GM12878 (cell line): ENCODE measurements at regions not wholly inside any gene's neighbourhood (a gene's known extent, or its start where the extent isn't known, plus 50 kb on each side); places are given as distances from the start of the nearest gene placed in this dataset.

Source experiments
- ATF7 ChIP-seq: fragments of 450-650 bp; IDR thresholded peaks from 2 replicates; pipeline ENCODE4 v1.6.1; 2016; ENCODE audit warnings: low read depth, mild to moderate bottlenecking
- BHLHE40 ChIP-seq, 2 experiments: fragments of 450-650 bp in 1 of 2; IDR thresholded peaks; 2 replicates each; pipeline ENCODE4 v1.6.1; 2011 to 2017; ENCODE audit warnings: low read depth in 2 of 2, borderline replicate concordance in 1 of 2, improper control_type of control experiment in 1 of 2, low read length in 1 of 2, mild to moderate bottlenecking in 1 of 2
- CHD1 ChIP-seq: IDR thresholded peaks from 2 replicates; pipeline ENCODE4 v1.6.1; 2012; ENCODE audit warnings: low read depth, low read length, improper control_type of control experiment
- FOXK2 ChIP-seq: fragments of 450-650 bp; IDR thresholded peaks from 2 replicates; pipeline ENCODE4 v1.6.1; 2017; ENCODE audit warnings: mild to moderate bottlenecking, moderate library complexity
- HCFC1 ChIP-seq: fragments of 150-350 bp; IDR thresholded peaks from 2 replicates; pipeline ENCODE4 v1.6.1; 2014; ENCODE audit warnings: low read length
- HDGF ChIP-seq: fragments of 450-650 bp; IDR thresholded peaks from 2 replicates; pipeline ENCODE4 v1.6.1; 2016; ENCODE audit warnings: antibody characterized with exemption
- NFYA ChIP-seq: IDR thresholded peaks from 2 replicates; pipeline ENCODE4 v1.6.1; 2011; ENCODE audit warnings: low read depth, mild to moderate bottlenecking, low read length, improper control_type of control experiment, borderline replicate concordance
- RCOR1 ChIP-seq: conservative IDR thresholded peaks from 2 replicates; pipeline ENCODE4 v1.6.1; 2012; ENCODE audit warnings: low read depth, low read length, improper control_type of control experiment
- STAT3 ChIP-seq: IDR thresholded peaks from 2 replicates; pipeline ENCODE4 v1.6.1; 2011; ENCODE audit warnings: low read depth, low read length, improper control_type of control experiment
- ZBED1 ChIP-seq: IDR thresholded peaks from 2 replicates; pipeline ENCODE4 v1.6.1; 2016; ENCODE audit warnings: borderline replicate concordance
- ZNF274 ChIP-seq: IDR thresholded peaks from one replicate; pipeline ENCODE4 v1.8.0; 2011; ENCODE audit not compliant: insufficient read length, insufficient read depth
- TF ChIP-seq, protein P1 (sequence below): IDR thresholded peaks from 2 replicates; pipeline ENCODE4 v1.6.1; 2012; ENCODE audit warnings: improper control_type of control experiment, low read depth, low read length; ENCODE audit not compliant: insufficient replicate concordance
- TF ChIP-seq, protein P2 (sequence below): fragments of 450-650 bp; formaldehyde crosslinking; IDR thresholded peaks from 2 replicates; pipeline ENCODE4 v1.4.0; 2020; ENCODE audit warnings: mild to moderate bottlenecking, moderate library complexity
- TF ChIP-seq, protein P3 (sequence below): IDR thresholded peaks from 2 replicates; pipeline ENCODE4 v1.6.1; 2012; ENCODE audit warnings: low read depth, low read length, improper control_type of control experiment
- TF ChIP-seq, protein P4 (sequence below): IDR thresholded peaks from 2 replicates; pipeline ENCODE4 v1.6.1; 2011; ENCODE audit warnings: borderline replicate concordance, low read depth, mild to moderate bottlenecking, moderate library complexity, mixed read lengths, low read length; ENCODE audit not compliant: insufficient read depth; ENCODE audit errors: extremely low read length
- TF ChIP-seq, protein P5 (sequence below), 3 experiments: IDR thresholded peaks in 2 of 3; conservative IDR thresholded peaks in 1 of 3; 2 replicates each; pipeline ENCODE4 v1.5.1; 2011; ENCODE audit warnings: low read depth in 3 of 3, low read length in 3 of 3, mild to moderate bottlenecking in 3 of 3, control low read depth in 2 of 3, moderate library complexity in 2 of 3, inconsistent platforms in 1 of 3, mixed read lengths in 1 of 3; ENCODE audit not compliant: control insufficient read depth in 2 of 3, insufficient read depth in 1 of 3; ENCODE audit errors: extremely low read depth in 1 of 3

DNA sequence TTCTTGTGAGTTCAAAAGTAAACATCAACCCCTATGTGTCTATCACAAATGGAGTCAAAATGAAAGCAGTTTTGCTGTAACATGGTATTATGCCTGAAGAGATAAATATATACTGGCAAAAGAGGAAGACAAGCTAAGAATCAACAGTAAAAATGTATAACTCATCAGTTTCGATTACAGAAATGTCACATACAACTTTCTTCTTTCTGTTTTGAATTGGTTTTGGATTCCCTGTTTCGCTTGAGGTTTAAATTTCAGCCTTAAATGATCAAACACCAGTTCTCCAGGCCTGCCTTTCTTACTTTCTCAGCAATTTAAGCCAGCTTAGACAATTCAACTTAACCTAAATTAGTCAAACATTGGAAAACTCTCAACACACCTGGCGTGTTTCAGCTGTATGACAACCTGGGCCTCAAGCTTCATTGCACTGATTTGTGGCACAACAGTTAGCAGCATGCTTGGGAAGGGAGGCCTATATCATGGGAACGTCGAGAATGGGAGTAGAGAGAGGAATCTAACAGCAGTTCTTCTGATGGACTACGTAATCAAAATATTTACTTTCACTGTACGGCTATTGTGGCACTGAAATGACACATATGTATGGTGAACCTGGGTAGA, 51.9 kb upstream of the MARCKS start (continued):
- TF ChIP-seq, protein P1, sequence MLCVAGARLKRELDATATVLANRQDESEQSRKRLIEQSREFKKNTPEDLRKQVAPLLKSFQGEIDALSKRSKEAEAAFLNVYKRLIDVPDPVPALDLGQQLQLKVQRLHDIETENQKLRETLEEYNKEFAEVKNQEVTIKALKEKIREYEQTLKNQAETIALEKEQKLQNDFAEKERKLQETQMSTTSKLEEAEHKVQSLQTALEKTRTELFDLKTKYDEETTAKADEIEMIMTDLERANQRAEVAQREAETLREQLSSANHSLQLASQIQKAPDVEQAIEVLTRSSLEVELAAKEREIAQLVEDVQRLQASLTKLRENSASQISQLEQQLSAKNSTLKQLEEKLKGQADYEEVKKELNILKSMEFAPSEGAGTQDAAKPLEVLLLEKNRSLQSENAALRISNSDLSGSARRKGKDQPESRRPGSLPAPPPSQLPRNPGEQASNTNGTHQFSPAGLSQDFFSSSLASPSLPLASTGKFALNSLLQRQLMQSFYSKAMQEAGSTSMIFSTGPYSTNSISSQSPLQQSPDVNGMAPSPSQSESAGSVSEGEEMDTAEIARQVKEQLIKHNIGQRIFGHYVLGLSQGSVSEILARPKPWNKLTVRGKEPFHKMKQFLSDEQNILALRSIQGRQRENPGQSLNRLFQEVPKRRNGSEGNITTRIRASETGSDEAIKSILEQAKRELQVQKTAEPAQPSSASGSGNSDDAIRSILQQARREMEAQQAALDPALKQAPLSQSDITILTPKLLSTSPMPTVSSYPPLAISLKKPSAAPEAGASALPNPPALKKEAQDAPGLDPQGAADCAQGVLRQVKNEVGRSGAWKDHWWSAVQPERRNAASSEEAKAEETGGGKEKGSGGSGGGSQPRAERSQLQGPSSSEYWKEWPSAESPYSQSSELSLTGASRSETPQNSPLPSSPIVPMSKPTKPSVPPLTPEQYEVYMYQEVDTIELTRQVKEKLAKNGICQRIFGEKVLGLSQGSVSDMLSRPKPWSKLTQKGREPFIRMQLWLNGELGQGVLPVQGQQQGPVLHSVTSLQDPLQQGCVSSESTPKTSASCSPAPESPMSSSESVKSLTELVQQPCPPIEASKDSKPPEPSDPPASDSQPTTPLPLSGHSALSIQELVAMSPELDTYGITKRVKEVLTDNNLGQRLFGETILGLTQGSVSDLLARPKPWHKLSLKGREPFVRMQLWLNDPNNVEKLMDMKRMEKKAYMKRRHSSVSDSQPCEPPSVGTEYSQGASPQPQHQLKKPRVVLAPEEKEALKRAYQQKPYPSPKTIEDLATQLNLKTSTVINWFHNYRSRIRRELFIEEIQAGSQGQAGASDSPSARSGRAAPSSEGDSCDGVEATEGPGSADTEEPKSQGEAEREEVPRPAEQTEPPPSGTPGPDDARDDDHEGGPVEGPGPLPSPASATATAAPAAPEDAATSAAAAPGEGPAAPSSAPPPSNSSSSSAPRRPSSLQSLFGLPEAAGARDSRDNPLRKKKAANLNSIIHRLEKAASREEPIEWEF = peak; percentile 79
- TF ChIP-seq RCOR1 = 0 out of 2 replicates have a peak, but pooled peaks have one; percentile 39
- TF ChIP-seq ZBED1 = peak; percentile 57; the same call in 1 of the 2 replicates
- TF ChIP-seq HDGF = no peak
- TF ChIP-seq, protein P2, sequence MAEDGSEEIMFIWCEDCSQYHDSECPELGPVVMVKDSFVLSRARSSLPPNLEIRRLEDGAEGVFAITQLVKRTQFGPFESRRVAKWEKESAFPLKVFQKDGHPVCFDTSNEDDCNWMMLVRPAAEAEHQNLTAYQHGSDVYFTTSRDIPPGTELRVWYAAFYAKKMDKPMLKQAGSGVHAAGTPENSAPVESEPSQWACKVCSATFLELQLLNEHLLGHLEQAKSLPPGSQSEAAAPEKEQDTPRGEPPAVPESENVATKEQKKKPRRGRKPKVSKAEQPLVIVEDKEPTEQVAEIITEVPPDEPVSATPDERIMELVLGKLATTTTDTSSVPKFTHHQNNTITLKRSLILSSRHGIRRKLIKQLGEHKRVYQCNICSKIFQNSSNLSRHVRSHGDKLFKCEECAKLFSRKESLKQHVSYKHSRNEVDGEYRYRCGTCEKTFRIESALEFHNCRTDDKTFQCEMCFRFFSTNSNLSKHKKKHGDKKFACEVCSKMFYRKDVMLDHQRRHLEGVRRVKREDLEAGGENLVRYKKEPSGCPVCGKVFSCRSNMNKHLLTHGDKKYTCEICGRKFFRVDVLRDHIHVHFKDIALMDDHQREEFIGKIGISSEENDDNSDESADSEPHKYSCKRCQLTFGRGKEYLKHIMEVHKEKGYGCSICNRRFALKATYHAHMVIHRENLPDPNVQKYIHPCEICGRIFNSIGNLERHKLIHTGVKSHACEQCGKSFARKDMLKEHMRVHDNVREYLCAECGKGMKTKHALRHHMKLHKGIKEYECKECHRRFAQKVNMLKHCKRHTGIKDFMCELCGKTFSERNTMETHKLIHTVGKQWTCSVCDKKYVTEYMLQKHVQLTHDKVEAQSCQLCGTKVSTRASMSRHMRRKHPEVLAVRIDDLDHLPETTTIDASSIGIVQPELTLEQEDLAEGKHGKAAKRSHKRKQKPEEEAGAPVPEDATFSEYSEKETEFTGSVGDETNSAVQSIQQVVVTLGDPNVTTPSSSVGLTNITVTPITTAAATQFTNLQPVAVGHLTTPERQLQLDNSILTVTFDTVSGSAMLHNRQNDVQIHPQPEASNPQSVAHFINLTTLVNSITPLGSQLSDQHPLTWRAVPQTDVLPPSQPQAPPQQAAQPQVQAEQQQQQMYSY (CRISPR knock-in tag) = no peak
- TF ChIP-seq NFYA = no peak
- TF ChIP-seq, protein P3, sequence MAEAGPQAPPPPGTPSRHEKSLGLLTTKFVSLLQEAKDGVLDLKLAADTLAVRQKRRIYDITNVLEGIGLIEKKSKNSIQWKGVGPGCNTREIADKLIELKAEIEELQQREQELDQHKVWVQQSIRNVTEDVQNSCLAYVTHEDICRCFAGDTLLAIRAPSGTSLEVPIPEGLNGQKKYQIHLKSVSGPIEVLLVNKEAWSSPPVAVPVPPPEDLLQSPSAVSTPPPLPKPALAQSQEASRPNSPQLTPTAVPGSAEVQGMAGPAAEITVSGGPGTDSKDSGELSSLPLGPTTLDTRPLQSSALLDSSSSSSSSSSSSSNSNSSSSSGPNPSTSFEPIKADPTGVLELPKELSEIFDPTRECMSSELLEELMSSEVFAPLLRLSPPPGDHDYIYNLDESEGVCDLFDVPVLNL = no peak
- TF ChIP-seq, protein P4, sequence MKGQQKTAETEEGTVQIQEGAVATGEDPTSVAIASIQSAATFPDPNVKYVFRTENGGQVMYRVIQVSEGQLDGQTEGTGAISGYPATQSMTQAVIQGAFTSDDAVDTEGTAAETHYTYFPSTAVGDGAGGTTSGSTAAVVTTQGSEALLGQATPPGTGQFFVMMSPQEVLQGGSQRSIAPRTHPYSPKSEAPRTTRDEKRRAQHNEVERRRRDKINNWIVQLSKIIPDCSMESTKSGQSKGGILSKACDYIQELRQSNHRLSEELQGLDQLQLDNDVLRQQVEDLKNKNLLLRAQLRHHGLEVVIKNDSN = no peak
- TF ChIP-seq ATF7 = peak; percentile 83
- 0 out of 2 replicates have a peak, but pooled peaks have one; percentile 51 for TF ChIP-seq STAT3
- no peak for TF ChIP-seq FOXK2
- TF ChIP-seq, protein P5, sequence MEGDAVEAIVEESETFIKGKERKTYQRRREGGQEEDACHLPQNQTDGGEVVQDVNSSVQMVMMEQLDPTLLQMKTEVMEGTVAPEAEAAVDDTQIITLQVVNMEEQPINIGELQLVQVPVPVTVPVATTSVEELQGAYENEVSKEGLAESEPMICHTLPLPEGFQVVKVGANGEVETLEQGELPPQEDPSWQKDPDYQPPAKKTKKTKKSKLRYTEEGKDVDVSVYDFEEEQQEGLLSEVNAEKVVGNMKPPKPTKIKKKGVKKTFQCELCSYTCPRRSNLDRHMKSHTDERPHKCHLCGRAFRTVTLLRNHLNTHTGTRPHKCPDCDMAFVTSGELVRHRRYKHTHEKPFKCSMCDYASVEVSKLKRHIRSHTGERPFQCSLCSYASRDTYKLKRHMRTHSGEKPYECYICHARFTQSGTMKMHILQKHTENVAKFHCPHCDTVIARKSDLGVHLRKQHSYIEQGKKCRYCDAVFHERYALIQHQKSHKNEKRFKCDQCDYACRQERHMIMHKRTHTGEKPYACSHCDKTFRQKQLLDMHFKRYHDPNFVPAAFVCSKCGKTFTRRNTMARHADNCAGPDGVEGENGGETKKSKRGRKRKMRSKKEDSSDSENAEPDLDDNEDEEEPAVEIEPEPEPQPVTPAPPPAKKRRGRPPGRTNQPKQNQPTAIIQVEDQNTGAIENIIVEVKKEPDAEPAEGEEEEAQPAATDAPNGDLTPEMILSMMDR (IDR thresholded peaks at IDR 0.05 in 2 of 3, conservative IDR thresholded peaks at IDR 0.05 in 1 of 3; ENCODE audit: control insufficient read depth in 2 of 3, extremely low read depth in 1 of 3, insufficient read depth in 1 of 3, low read depth in 3 of 3, low read length in 3 of 3) = no peak
- TF ChIP-seq BHLHE40 (IDR thresholded peaks at IDR 0.05; ENCODE audit: borderline replicate concordance in 1 of 2, low read depth in 2 of 2, low read length in 1 of 2) = peak in 1 of 2 experiments; percentile 49; a peak in 2 of 4 replicates
- TF ChIP-seq ZNF274 = no peak
- no peak for TF ChIP-seq HCFC1
- no peak for TF ChIP-seq CHD1
